ENCODE measurements at regions not wholly inside any gene's neighbourhood (a gene's known extent, or its start where the extent isn't known, plus 50 kb on each side); places are given as distances from the start of the nearest gene placed in this dataset.

GRCh38 chr11:98007072-98007471 is 1013.7 kb upstream of the CNTN5 start:
- TF ChIP-seq, protein P1, sequence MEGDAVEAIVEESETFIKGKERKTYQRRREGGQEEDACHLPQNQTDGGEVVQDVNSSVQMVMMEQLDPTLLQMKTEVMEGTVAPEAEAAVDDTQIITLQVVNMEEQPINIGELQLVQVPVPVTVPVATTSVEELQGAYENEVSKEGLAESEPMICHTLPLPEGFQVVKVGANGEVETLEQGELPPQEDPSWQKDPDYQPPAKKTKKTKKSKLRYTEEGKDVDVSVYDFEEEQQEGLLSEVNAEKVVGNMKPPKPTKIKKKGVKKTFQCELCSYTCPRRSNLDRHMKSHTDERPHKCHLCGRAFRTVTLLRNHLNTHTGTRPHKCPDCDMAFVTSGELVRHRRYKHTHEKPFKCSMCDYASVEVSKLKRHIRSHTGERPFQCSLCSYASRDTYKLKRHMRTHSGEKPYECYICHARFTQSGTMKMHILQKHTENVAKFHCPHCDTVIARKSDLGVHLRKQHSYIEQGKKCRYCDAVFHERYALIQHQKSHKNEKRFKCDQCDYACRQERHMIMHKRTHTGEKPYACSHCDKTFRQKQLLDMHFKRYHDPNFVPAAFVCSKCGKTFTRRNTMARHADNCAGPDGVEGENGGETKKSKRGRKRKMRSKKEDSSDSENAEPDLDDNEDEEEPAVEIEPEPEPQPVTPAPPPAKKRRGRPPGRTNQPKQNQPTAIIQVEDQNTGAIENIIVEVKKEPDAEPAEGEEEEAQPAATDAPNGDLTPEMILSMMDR (conservative IDR thresholded peaks at IDR 0.05; ENCODE audit: low read depth, low read length), result no peak
- TF ChIP-seq EZH2 (IDR thresholded peaks at IDR 0.05; ENCODE audit: borderline replicate concordance, low read depth, low read length, poor library complexity, severe bottlenecking), result no peak

Data from A673 (cell line).